ENCODE measurements at regions not wholly inside any gene's neighbourhood (a gene's known extent, or its start where the extent isn't known, plus 50 kb on each side); places are given as distances from the start of the nearest gene placed in this dataset.

DNA sequence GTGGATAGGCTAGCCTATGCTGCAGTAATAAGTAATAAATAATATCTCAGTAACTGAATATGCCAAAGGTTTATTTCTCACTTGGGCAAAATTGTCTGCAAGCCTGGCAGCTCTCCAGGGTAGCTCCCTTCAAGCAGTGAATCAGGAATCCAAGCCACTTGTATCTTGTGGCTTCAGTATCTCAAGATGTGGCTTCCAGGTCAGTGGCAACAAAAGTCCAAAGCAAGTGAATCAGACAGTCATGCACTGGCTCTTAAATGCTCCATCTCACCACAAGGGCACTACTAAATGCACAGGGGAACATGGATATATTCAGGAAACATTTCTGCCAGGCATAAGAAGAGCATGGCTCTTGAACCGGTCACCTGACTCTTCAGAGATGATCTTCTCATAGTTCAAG, 126.3 kb downstream of the KCTD12 start:
- H3K27ac ChIP-seq (ENCODE audit: low read depth, low read length) = no peak overlapping the region
- WGBS, 3 donors = 91 to 100% (median 100%) methylated on average over 1 of the region's 1 CpG

DNA sequence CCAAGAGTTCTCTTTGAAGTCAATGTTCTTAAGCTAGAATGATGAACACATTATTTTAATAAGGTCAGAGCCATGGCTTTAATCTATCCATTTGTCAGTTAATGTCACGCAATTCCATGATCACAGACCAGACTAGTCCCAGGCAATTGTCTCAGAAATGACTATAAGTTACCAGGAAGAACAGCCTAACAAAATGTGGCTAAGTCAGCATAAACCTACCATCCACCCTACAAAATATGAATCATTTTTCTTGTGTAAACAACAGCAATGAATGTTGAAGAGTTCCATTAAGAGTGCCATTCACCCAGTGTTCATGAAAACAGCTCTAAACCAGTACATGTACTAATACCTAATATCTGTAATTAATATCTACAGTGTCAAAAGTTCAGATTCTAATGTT, 127.5 kb downstream of the KCTD12 start:
- WGBS, 3 donors = 89 to 100% (median 95%) methylated on average over 1 of the region's 1 CpG
- no peak overlapping the region for H3K27ac ChIP-seq (ENCODE audit: low read depth, low read length)

DNA sequence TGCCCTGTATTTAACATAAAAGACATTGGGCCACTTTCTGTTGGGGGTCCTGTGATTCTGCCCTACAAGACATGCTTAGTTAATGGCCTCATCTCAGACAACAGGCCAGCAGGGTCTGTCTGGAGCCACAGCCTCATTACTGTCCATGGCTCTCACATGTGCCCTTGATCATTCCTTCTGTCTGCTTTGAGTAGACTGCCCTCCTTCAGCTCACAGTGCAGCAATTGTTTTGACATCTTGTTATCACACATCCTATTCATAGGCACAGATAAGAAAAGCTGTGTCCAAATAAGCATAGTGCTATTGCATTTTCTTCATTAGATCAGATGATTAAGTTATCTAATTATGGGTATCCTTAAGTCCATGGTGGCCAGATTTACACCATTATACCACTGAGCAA, 127.9 kb downstream of the KCTD12 start:
- H3K27ac ChIP-seq (ENCODE audit: low read depth, low read length) = no peak overlapping the region

GRCh38 chr13:76756451-76756850, 129.8 kb downstream of the KCTD12 start:
- 65 to 86% (median 69%) methylated on average over 2 of the region's 2 CpGs for WGBS, 3 donors
- no peak overlapping the region for H3K27ac ChIP-seq (ENCODE audit: low read depth, low read length)

DNA sequence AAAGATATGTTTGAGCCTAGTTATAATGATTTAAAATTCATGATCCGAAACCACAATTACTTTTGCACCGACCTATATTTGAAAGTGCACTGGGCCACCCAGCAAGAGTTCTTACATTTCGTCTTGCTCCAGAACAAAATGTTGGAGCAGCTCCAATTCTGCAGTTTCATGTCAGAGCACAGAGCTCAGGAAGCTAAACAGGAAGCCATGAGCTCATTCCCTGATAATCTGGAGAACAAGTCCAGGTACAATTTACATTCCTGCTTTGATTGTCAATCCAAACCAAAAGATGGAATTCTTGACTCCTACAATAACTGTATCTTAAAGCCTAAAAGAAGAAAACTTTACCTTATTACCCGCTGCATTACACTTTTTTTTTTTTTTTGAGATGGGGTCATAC, 131.8 kb downstream of the KCTD12 start:
- WGBS, 3 donors = 52 to 63% (median 55%) methylated on average over 4 of the region's 4 CpGs
- no peak overlapping the region for H3K27ac ChIP-seq (ENCODE audit: low read depth, low read length)

- H3K27ac ChIP-seq (ENCODE audit: low read depth, low read length) = no peak overlapping the region
- 86 to 92% (median 88%) methylated on average over 3 of the region's 3 CpGs for WGBS, 3 donors
These were observed 134.9 kb downstream of the KCTD12 start for GRCh38 chr13:76751278-76751677.

GRCh38 chr13:76750126-76750525, 136.1 kb downstream of the KCTD12 start:
- no peak overlapping the region for H3K27ac ChIP-seq (ENCODE audit: low read depth, low read length)

DNA sequence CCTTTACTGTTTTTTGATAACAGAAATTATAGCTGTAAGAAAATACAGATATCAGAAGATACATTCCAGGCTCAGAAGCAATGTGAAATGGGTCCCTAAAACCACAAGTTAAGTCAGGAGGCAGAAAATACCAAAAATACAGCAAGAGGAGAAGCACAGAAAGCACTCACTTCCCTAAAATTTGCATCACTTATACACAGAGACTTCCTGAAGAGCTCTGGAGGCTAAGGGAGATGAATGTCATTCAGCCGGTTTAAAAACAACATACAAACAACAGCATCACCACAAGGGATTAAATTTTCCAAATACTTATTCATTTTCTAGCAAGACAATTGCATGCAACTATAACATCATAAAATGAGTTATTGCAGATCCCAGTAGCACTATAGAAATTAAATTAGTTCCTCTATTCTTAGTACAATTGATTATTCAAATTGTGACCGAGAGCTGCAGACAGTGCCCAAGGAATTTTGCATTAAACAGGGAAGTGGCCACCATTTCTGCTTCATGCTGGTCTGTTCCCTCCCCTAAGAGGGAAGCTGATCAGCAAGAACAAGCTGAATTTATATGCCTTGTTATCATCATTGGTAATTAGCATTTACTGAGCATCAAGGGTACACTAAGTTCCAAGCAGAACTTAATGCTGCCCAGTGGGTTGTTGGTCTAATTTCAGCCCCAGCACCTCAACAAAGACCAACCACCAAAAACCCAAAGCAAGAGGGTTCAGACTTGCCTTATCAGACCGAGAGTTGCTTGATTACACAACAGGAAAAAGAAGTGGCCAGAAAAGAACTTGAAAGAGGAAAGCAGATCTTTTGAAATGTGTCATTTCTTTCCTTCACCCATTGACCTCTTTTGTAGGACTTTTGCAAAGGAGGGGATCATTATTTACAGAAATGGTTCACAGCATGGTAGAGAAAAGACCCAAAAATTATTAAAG, 140.7 kb downstream of the KCTD12 start:
- H3K27ac ChIP-seq (ENCODE audit: low read depth, low read length) = no peak overlapping the region
- WGBS, 3 donors = 31 to 45% (median 40%) methylated on average over 3 of the region's 3 CpGs

GRCh38 chr13:76741624-76742023, 144.6 kb downstream of the KCTD12 start:
- no peak overlapping the region for H3K27ac ChIP-seq (ENCODE audit: low read depth, low read length)
- WGBS, 3 donors = 41 to 88% (median 61%) methylated on average over 1 of the region's 1 CpG

DNA sequence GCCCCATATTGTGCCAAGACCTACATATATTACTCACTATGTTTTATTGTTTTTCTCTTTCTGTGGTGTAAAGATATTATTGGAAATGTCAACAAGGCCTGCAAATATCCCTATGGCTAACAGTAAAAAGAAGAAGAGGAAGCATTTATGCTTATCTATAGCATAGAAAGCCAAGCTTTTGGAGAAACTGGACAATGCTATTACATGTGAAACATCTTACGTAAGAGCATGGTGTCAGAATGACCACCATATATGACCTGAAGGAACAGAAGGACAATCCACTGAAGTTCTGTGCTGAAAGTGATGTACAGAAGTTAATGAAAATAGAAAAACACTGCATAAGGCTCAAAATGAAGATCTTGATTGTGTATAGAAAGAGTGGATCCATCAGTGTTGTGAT, 145.2 kb downstream of the KCTD12 start:
- 88 to 92% (median 91%) methylated on average over 1 of the region's 1 CpG for WGBS, 3 donors
- no peak overlapping the region for H3K27ac ChIP-seq (ENCODE audit: low read depth, low read length)

- H3K27ac ChIP-seq (ENCODE audit: low read depth, low read length) = no peak overlapping the region
- 75 to 88% (median 85%) methylated on average over 3 of the region's 3 CpGs for WGBS, 3 donors
These were observed 147.6 kb downstream of the KCTD12 start for GRCh38 chr13:76738616-76739015.

DNA sequence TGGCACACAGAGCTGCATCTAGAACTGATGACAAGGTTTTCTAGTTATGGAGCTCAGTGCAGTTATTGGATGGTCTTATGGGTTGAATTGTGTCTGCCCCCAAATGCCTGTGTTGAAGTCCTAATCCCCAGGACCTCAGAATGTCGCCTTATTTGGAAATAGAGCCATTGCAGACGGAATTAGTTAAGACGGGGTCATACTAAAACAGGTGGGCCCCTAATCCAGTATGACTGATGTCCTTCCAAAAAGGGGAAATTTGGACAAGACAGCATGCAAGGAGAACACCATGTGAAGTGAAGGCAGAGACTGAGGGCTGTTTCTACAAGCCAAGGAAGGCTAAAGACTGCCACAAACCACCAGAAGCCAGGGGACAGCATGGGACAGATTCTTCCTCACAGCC, 148.7 kb downstream of the KCTD12 start:
- WGBS, 3 donors = 85 to 98% (median 95%) methylated on average over 3 of the region's 3 CpGs

GRCh38 chr13:76735641-76736040, 150.6 kb downstream of the KCTD12 start:
- WGBS, 3 donors = 54 to 87% (median 86%) methylated on average over 3 of the region's 3 CpGs
- H3K27ac ChIP-seq (ENCODE audit: low read depth, low read length) = no peak overlapping the region

More for the DNA sequence above, 148.7 kb downstream of the KCTD12 start:
- no peak overlapping the region for H3K27ac ChIP-seq (ENCODE audit: low read depth, low read length)

GRCh38 chr13:76733671-76734070, 152.5 kb downstream of the KCTD12 start:
- no peak overlapping the region for H3K27ac ChIP-seq (ENCODE audit: low read depth, low read length)
- WGBS, 3 donors = 70 to 84% (median 75%) methylated on average over 3 of the region's 3 CpGs

DNA sequence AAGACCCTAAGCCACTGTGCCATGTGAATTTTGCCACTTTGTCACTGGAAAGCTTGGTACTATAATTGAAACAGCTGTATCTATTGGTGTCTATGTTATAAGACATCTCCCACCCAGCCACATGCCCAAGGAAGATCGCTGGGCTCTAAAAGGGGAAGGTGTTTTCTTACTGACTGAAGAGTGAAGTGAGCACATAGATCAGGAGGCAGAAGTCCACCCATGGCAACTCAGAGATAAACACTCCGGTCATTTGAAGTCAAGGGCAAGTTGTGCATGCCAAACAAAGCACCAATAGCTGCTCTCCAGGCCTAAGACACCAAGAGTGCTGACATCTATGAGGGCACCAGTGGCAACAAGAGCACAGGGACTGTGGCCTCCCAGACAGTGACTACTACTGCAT, 153.8 kb downstream of the KCTD12 start:
- H3K27ac ChIP-seq (ENCODE audit: low read depth, low read length) = no peak overlapping the region
- 71 to 90% (median 79%) methylated on average over 2 of the region's 2 CpGs for WGBS, 3 donors

GRCh38 chr13:76730220-76730619, 156.0 kb downstream of the KCTD12 start:
- WGBS, 3 donors = 58 to 74% (median 67%) methylated on average over 4 of the region's 4 CpGs
- H3K27ac ChIP-seq (ENCODE audit: low read depth, low read length) = no peak overlapping the region

GRCh38 chr13:76729691-76730090, 156.5 kb downstream of the KCTD12 start:
- 52 to 79% (median 61%) methylated on average over 1 of the region's 1 CpG for WGBS, 3 donors
- no peak overlapping the region for H3K27ac ChIP-seq (ENCODE audit: low read depth, low read length)

DNA sequence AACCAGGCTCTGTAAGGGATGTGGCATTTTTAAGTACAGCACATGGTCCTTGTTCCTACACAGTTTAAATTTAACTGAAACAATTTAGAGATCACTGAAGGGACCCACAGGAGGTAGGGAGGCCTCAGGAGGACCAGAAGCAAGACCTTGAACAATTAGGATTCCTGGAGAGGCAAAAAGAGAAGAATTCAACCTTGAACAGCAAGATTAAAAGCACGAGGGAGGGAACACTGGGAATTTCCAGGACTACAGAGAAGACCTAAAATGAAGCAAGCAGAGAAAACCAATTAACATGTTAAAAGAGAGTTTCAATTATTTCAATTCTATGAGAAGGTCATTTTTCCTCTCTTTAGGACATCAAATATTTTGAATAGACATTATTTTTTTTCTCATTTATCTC, 160.3 kb downstream of the KCTD12 start:
- H3K27ac ChIP-seq (ENCODE audit: low read depth, low read length) = no peak overlapping the region
- 26 to 50% (median 47%) methylated on average over 1 of the region's 1 CpG for WGBS, 3 donors

GRCh38 chr13:76725211-76725610, 161.0 kb downstream of the KCTD12 start:
- no peak overlapping the region for H3K27ac ChIP-seq (ENCODE audit: low read depth, low read length)
- 19 to 57% (median 20%) methylated on average over 1 of the region's 1 CpG for WGBS, 3 donors

DNA sequence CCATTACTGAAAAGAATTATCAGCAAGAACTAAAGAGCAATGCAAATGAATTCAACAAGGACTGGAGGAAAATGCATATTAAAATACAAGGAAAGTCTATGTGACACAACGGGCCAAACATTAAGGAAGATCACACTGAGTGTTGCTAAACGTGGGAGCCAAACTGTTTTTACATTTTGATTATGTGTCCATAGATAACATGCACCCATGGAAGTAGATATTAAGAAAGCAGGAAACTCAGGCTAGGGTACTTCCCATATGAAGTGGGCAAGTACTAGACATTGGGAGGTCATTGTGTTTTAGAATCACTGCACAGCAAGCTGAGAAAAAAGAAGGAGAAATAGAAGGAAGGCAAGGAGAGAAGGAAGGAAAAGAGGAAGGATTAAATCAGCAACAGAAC, 161.8 kb downstream of the KCTD12 start:
- WGBS, 3 donors = 41 to 53% (median 47%) methylated on average over 2 of the region's 2 CpGs

More for the DNA sequence above, 161.8 kb downstream of the KCTD12 start:
- H3K27ac ChIP-seq (ENCODE audit: low read depth, low read length) = no peak overlapping the region

Data from adipose tissue (tissue), 3 donors.